NCI-H1092 treated with DMSO at 0.1 percent for 48 hours (cell line): ENCODE measurements at regions not wholly inside any gene's neighbourhood (a gene's known extent, or its start where the extent isn't known, plus 50 kb on each side); places are given as distances from the start of the nearest gene placed in this dataset.
"Not testable (repeated sequence)": the region's sequence is repeated elsewhere in the genome, so short reads cannot be mapped to it uniquely, and the experiment has no call there.

Source experiments
- DNase-seq: peaks from one replicate; lab custom pipeline; 2025; lab: John Stamatoyannopoulos, UW

GRCh38 chr3:184440151-184440550, 60.3 kb downstream of the CHRD start:
- DNase-seq, result no peak

DNA sequence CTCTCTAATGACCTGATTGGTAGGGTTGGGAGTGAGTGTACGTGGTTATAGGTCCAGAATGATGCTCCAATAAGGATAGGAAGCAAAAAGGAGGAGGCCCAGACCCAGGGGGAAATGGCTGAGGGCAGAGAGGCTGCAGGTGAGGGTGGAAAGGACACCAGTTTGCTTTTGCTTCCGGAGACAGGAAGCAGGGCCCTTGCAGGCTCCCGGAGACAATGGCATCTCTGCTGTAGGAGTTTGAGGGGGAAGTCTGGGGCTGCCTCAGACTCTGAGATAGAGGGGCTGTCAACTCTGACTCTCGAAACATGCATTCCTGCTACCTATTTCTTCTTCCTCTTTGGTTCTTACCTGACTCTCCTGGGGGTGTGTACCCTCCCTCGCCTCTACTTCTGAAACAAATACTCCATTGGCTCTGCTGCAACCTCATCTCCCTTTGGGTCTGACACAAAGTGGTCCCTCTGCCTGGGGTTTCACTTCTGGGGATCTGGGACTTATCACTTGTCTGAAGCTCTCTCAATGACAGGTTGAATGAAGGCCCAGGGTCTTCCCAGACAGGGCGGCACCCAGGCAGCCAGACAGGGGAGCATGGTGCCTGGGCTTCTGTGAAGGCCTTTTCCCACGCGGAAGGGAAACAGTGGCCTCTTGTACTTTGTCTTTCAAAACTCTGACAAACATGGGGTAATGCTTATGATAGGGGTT, 61.5 kb downstream of the CHRD start:
- DNase-seq, result no peak

- no peak for DNase-seq
Measured at GRCh38 chr3:184443364-184443763, 63.5 kb downstream of the CHRD start.

- no peak for DNase-seq
Measured at GRCh38 chr3:184443831-184444230, 64.0 kb downstream of the CHRD start.

DNA sequence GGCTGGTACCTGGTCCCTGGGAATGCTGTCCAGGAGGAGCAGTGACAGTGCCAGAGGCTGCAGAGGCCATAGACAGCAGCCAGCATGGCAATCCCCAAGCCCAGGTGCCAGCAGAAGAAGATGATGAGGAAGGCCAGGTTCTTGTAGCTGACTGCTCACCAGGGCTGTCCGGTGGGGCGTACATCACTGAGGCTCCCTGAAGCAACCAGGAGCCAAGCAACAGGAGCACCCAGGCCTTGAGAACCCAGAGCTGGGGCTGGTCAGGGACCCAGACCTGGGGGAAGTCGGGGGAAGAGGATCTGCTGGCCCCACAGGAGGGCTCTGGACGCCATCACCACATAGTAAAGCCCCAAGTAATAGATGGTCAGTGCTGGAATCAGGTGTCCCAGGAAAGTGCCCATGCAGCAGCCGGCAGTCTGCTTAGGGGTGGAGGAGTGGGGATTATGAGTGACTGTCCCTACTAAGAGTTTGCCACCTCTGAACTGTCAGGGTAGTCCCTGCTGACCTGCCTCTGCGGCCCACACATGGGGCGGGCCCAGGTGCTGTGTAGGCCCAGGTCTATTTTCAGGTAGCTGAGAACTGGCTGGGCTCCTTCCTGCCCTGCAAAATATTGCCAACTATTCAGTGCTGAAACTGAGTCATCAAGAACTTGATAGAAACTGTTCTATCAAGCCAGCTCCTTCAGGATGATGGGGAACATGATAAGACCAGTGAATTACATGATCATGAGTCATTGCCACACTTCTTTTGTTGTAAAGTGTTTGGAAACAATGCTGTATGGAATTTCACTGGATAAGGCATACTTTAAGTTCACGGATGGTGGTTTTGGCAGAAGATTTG, 68.7 kb downstream of the CHRD start:
- DNase-seq, result no peak

- DNase-seq, result no peak
Measured at GRCh38 chr3:184449161-184449515, 69.3 kb downstream of the CHRD start.

DNA sequence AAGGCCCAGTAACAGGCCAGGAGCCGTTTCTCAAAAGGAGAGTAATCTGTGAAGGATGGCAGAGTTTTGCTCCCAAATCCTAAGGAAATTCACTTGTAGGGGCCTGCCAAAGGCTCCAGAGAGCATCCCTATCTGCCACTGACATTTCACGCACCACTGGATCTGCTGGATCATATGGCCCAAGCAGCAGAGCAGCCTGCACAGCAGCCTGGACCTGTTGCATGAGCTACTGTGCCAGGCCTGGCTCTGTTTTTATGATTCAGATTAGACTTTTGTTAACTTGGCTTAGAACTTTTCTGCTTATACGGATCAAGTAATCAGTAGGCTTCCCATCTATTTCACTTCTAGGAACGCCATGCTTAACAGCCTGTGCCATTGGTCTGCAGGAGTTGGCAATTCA, 70.7 kb downstream of the CHRD start:
- no peak for DNase-seq

- no peak for DNase-seq
Measured at GRCh38 chr3:184453296-184453695, 73.4 kb downstream of the CHRD start.

DNA sequence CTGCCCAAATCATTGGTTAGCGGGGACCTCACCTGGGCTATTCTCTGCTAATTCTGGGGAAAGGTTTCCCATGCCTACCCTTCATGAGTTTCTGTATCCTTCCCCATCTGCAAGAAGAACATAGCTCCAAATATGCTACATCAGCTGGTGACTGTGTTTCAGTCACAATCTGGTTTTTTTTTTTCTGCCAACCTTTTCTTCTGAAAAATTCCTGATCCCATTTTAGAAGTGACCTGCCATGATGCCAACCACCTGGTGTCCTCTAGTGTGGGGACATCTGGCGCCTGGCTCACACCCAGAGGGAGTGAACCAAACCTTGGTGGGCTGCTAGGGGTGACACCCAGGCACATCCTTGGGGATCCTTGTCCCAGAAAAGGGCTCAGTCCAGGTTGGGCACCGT, 76.1 kb downstream of the CHRD start:
- DNase-seq, result no peak

- DNase-seq, result no peak
Measured at GRCh38 chr3:184456476-184456875, 76.6 kb downstream of the CHRD start.

- no peak for DNase-seq
Measured at GRCh38 chr3:184457329-184457728, 77.5 kb downstream of the CHRD start.

DNA sequence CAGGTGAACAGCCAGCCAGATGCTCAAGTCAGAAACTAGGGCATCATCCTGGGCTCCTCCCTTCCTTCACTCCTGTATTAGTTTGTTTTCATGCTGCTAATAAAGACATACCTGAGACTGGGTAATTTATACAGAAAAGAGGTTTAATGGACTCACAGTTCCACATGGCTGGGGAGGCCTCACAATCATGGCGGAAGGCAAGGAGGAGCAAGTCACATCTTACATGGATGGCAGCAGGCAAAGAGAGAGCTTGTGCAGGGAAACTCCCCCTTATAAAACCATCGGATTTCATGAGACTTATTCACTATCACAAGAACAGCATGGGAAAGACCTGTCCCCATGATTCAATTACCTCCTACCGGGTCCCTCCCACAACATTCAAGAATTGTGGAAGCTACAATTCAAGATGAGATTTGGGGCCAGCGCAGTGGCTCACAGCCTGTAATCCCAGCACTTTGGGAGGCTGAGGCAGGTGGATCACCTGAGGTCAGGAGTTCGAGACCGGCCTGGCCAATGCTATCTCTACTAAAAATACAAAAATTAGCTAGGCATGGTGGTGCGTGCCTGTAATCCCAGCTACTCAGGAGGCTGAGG, 78.0 kb downstream of the CHRD start:
- not testable (repeated sequence) for DNase-seq

GRCh38 chr3:184459355-184459754, 79.5 kb downstream of the CHRD start:
- no peak for DNase-seq

DNA sequence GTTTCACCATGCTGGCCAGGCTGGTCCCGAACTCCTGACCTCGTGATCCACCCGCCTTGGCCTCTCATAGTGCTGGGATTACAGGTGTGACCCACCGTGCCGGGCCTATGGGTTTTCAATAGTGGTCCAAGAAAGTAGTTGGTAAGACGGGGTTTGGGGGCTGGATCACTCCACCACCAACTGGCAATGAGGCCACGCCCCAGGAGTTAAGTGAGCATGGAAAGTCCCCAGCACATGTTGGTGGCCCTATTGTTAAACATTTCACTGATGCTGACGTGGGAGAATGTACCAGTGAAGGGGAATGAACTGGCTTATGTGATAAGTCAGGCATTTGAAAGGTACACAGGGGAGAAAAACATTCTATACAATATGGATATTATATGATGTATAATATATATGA, 80.4 kb downstream of the CHRD start:
- no peak for DNase-seq

- DNase-seq, result no peak
Measured at GRCh38 chr3:184461219-184461618, 81.4 kb downstream of the CHRD start.

- no peak for DNase-seq
Measured at GRCh38 chr3:184465883-184466412, 86.1 kb downstream of the CHRD start.

- no peak for DNase-seq
Measured at GRCh38 chr3:184466413-184466960, 86.6 kb downstream of the CHRD start.

- no peak for DNase-seq
Measured at GRCh38 chr3:184467171-184467570, 87.3 kb downstream of the CHRD start.

GRCh38 chr3:184470551-184470950, 90.7 kb downstream of the CHRD start:
- DNase-seq, result no peak

GRCh38 chr3:184471439-184471838, 90.1 kb upstream of the EPHB3 start:
- no peak for DNase-seq

DNA sequence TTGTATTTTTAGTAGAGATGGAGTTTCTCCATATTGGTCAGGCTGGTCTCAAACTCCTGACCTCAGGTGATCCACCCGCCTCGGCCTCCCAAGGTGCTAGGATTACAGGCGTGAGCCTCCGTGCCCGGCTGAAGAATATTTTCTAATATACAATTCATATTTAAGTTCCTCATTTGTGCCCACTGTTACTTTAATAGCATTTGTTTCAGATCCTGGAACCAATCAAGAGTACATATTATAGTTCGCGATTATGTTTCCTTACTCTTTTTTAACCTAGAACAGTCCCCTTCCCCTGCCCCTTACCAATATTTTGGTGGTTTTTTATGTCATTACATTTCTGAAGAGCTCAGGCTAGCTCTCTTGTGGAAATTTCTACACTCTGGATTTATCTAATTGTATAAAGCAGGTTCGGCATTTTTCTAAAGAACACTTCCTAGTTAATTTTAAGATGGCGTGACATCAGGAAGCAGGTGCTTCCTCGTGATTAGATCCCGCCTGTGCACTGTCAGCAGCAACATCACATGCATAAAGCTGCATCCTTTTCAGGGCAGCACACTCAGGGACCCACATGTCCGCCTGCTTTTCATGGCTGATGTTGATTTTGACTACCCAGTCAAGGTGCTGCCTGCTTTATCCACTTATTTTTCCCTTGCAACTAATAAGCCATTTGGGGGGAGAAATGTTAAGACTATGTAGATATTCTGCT, 88.7 kb upstream of the EPHB3 start:
- no peak for DNase-seq

GRCh38 chr3:184474897-184475296, 86.7 kb upstream of the EPHB3 start:
- DNase-seq, result no peak
